Ishikawa (cell line): ENCODE measurements at regions not wholly inside any gene's neighbourhood (a gene's known extent, or its start where the extent isn't known, plus 50 kb on each side); places are given as distances from the start of the nearest gene placed in this dataset.

ENCODE experiments used
- CEBPB ChIP-seq: IDR thresholded peaks from 2 replicates; pipeline ENCODE4 v1.6.1; 2012
- CREB1 ChIP-seq: IDR thresholded peaks from 2 replicates; pipeline ENCODE4 v1.6.1; 2012; ENCODE audit warnings: low read depth
- EGR1 ChIP-seq: IDR thresholded peaks from 2 replicates; pipeline ENCODE4 v1.6.1; 2012
- EP300 ChIP-seq: IDR thresholded peaks from 2 replicates; pipeline ENCODE4 v1.6.1; 2012; ENCODE audit warnings: borderline replicate concordance
- FOXM1 ChIP-seq: IDR thresholded peaks from 2 replicates; pipeline ENCODE4 v1.6.1; 2012; ENCODE audit warnings: low read depth, borderline replicate concordance
- NFIC ChIP-seq: IDR thresholded peaks from 2 replicates; pipeline ENCODE4 v1.6.1; 2012
- RAD21 ChIP-seq: IDR thresholded peaks from 2 replicates; pipeline ENCODE4 v1.6.1; 2012; ENCODE audit warnings: low read depth
- TAF1 ChIP-seq: IDR thresholded peaks from 2 replicates; pipeline ENCODE4 v1.6.1; 2012; ENCODE audit warnings: low read depth, mild to moderate bottlenecking
- TCF12 ChIP-seq: IDR thresholded peaks from 2 replicates; pipeline ENCODE4 v1.6.1; 2012; ENCODE audit warnings: low read depth
- TEAD4 ChIP-seq: IDR thresholded peaks from 2 replicates; pipeline ENCODE4 v1.6.1; 2012
- YY1 ChIP-seq: IDR thresholded peaks from 2 replicates; pipeline ENCODE4 v1.6.1; 2012; ENCODE audit warnings: low read depth
- ZBTB7A ChIP-seq: IDR thresholded peaks from 2 replicates; pipeline ENCODE4 v1.6.1; 2012; ENCODE audit warnings: low read depth
- TF ChIP-seq, protein P1 (sequence below): IDR thresholded peaks from 2 replicates; pipeline ENCODE4 v1.6.1; 2012
- TF ChIP-seq, protein P2 (sequence below): IDR thresholded peaks from 2 replicates; pipeline ENCODE4 v1.6.1; 2012
- TF ChIP-seq, protein P3 (sequence below): IDR thresholded peaks from 2 replicates; pipeline ENCODE4 v1.6.1; 2012; ENCODE audit warnings: low read depth, mild to moderate bottlenecking

DNA sequence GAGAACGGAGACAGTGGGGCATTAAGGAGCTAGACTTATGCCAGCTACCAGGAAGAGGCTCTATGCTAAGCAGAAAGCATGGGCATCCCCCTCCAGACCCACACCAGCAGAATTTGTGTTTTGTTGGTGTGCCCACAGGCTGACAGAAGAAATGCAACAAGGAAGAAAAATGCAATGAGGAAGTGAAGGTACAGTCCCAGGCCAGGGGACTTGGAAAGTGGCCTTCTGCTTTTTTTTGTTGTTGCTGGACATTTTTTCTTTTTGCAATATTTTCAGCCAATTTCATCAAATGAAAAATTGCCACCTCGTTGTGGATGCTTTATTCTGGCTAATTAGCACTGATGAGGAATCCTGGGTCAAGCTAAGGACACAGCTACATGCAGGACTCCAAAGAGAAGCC, 167.7 kb downstream of the TSHZ3 start:
- TF ChIP-seq, protein P1, sequence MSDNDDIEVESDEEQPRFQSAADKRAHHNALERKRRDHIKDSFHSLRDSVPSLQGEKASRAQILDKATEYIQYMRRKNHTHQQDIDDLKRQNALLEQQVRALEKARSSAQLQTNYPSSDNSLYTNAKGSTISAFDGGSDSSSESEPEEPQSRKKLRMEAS = no peak

DNA sequence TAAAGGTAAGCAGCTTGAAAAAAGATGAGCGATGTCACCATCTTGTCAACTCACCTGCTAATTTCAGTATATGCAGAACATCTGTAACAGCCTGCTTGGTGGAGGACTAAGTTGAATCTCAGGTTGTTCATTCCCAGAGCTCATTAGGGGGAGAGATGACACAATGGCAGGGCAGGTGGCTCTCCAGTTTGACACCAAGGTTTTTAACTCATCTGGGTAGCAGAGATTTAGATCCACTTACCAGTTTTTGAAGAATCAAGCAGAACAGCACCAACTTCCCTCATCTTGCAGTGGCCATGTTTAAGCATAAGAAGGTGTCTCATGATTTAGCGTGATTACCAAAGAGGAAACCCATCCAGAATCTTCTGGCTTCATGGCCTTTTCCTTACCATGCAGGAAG, 168.3 kb downstream of the TSHZ3 start:
- no peak for TF ChIP-seq FOXM1
- TF ChIP-seq TCF12 = no peak
- TF ChIP-seq NFIC = no peak
- no peak for TF ChIP-seq EGR1
- TF ChIP-seq, protein P1 = no peak
- no peak for TF ChIP-seq TAF1
- TF ChIP-seq, protein P2, sequence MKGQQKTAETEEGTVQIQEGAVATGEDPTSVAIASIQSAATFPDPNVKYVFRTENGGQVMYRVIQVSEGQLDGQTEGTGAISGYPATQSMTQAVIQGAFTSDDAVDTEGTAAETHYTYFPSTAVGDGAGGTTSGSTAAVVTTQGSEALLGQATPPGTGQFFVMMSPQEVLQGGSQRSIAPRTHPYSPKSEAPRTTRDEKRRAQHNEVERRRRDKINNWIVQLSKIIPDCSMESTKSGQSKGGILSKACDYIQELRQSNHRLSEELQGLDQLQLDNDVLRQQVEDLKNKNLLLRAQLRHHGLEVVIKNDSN = no peak
- TF ChIP-seq EP300 = no peak

DNA sequence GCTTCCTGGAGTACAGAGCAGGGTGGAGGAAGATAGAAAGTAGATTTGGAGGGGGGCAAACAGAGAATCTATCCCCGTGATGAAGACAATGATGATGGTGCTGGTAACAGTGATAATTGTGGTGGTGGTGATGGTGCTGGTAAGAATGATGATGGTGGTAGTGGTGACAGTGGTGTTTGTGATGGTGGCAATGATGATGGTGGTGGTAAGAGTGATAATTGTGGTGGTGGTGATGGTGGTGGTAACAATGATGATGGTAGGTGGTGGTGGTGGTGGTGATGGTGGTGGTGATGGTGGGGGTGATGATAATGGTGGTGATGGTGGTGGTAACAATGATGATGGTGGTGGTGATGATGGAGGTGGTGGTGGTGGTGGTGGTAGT, 169.8 kb downstream of the TSHZ3 start:
- TF ChIP-seq CEBPB = no peak

DNA sequence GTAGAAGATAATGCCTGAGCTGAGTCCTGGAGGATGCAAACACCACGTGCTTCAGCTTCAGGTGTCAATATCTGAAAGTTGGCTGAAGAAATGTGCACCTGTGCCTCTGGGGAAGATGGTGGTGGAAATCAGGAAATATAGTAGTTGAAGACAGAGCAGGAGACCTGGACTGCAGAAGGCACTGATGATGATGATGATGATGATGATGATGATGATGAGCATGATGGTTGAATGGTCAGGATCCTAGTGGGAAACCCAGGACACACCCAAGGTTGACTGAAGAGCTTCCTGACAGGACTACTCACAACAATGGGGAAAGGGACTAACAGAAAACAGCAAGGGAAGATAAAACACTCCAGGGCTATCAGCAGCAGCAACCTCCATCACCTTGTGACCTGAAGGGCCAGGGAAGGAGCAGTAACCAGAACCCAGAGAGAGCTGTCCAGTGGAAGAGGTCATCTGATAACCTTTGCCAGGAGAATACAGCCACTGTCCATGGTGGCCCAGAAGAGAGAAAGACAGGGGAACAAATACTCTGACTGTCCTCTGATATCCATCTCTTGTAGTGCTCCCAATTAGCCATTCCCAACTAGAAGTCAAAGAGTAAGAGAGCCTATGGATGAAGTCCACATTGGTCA, 170.3 kb downstream of the TSHZ3 start:
- TF ChIP-seq TEAD4 = no peak
- no peak for TF ChIP-seq NFIC
- TF ChIP-seq, protein P1 = no peak
- no peak for TF ChIP-seq ZBTB7A
- TF ChIP-seq, protein P2 = no peak
- TF ChIP-seq FOXM1 = no peak
- TF ChIP-seq, protein P3, sequence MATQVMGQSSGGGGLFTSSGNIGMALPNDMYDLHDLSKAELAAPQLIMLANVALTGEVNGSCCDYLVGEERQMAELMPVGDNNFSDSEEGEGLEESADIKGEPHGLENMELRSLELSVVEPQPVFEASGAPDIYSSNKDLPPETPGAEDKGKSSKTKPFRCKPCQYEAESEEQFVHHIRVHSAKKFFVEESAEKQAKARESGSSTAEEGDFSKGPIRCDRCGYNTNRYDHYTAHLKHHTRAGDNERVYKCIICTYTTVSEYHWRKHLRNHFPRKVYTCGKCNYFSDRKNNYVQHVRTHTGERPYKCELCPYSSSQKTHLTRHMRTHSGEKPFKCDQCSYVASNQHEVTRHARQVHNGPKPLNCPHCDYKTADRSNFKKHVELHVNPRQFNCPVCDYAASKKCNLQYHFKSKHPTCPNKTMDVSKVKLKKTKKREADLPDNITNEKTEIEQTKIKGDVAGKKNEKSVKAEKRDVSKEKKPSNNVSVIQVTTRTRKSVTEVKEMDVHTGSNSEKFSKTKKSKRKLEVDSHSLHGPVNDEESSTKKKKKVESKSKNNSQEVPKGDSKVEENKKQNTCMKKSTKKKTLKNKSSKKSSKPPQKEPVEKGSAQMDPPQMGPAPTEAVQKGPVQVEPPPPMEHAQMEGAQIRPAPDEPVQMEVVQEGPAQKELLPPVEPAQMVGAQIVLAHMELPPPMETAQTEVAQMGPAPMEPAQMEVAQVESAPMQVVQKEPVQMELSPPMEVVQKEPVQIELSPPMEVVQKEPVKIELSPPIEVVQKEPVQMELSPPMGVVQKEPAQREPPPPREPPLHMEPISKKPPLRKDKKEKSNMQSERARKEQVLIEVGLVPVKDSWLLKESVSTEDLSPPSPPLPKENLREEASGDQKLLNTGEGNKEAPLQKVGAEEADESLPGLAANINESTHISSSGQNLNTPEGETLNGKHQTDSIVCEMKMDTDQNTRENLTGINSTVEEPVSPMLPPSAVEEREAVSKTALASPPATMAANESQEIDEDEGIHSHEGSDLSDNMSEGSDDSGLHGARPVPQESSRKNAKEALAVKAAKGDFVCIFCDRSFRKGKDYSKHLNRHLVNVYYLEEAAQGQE = no peak

DNA sequence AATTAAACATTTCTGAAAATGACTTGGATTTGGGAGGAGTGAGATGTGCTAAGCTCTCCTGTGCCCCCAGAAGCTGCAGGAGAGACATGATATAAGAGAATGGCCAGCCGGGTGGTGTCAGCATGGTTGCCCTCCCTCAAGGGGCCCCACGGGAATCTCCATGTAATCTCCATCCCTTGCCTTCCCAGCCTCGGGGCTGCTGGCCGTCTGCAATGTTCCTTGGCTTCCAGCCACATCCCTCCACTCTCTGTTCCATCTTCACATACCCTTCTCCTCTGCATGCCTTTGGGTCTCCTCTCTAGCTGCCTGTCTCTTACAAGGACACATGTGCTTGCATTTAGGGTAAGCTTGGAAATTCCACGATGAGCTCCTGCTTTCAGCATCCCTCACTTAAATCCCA, 172.0 kb downstream of the TSHZ3 start:
- TF ChIP-seq TEAD4 = no peak
- no peak for TF ChIP-seq FOXM1
- TF ChIP-seq TAF1 = no peak
- no peak for TF ChIP-seq EGR1
- no peak for TF ChIP-seq TCF12
- TF ChIP-seq, protein P1 = no peak
- TF ChIP-seq, protein P3 = no peak
- TF ChIP-seq EP300 = no peak
- TF ChIP-seq YY1 = no peak
- TF ChIP-seq CREB1 = no peak
- no peak for TF ChIP-seq NFIC
- no peak for TF ChIP-seq ZBTB7A
- no peak for TF ChIP-seq RAD21
- TF ChIP-seq CEBPB = no peak
- TF ChIP-seq, protein P2 = no peak

DNA sequence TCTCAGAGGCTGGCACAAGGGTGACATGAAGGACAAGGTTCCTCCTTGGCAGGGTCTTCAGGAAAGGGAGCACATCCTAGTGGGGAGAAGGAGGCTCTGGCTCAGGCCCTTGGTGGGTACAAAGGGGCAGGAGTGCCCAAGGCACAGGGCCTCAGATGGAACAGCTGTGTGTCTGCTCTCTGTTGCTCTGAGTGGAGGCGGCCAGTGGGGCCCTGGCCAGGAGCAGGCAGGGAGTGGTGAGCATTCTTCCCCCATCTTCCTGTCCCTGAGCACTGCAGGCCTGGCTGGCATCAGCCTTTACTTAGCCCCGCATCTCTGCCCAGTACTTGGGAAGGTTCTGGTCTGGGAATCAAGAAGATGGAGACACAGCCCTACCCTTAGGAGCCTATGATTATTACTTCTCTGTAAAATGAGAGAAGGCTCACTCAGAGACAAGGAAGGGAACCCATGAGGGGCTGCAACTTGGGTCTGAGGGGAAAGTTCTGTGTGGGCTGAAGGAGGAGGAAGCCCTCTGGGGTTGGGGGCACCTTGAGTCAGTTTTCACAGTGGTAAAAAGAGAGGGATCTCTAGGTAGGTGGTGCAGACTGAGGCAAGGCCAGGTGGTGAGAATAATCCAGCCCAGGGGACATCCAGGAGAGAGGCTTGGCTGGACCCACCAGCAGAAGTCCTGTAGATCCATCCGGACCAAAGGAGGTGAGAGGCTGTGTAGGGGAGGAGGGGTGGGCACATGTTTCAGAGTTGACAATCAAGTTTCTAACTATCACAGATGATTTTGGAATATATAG, 173.5 kb downstream of the TSHZ3 start:
- TF ChIP-seq TEAD4 (no peak), TCF12 (no peak), RAD21 (no peak)
- TF ChIP-seq, protein P2 = no peak
